Neural cell (in vitro differentiated cells): ENCODE measurements at regions not wholly inside any gene's neighbourhood (a gene's known extent, or its start where the extent isn't known, plus 50 kb on each side); places are given as distances from the start of the nearest gene placed in this dataset.

ENCODE experiments used
- H2AFZ ChIP-seq: fragments of 200-600, 300-800 bp; sonication (generic), shearing (Covaris generic); 2 replicates; pipeline ENCODE4 v1.6.0; 2014; ENCODE audit warnings: low read depth, mild to moderate bottlenecking, antibody characterized with exemption, low read length, moderate library complexity
- H3F3A ChIP-seq: fragments of 200-600 bp; shearing (Covaris generic); 2 replicates; pipeline ENCODE4 v1.6.1; 2016; ENCODE audit warnings: mild to moderate bottlenecking, moderate library complexity, mixed read lengths, antibody characterized with exemption, low read length; ENCODE audit not compliant: insufficient read depth, poor library complexity, severe bottlenecking
- H3K27ac ChIP-seq: fragments of 200-600, 300-800 bp; sonication (generic), shearing (Covaris generic); 2 replicates; pipeline ENCODE4 v1.5.1; 2014; ENCODE audit warnings: mild to moderate bottlenecking, low read length, moderate library complexity
- H3K27me3 ChIP-seq: fragments of 300-800, 200-600 bp; sonication (generic), shearing (Covaris generic); 2 replicates; pipeline ENCODE4 v1.6.0; 2014; ENCODE audit warnings: mild to moderate bottlenecking, low read depth, low read length, moderate library complexity; ENCODE audit not compliant: insufficient read depth
- H3K36me3 ChIP-seq: fragments of 300-800, 200-600 bp; sonication (generic), shearing (Covaris generic); 2 replicates; pipeline ENCODE4 v1.5.1; 2014; ENCODE audit warnings: mild to moderate bottlenecking, antibody characterized with exemption, low read length, moderate library complexity; ENCODE audit not compliant: insufficient read depth
- H3K4me2 ChIP-seq: fragments of 300-800, 200-600 bp; sonication (generic), shearing (Covaris generic); 2 replicates; pipeline ENCODE4 v1.6.0; 2014; ENCODE audit warnings: mild to moderate bottlenecking, low read length
- H3K4me3 ChIP-seq: fragments of 300-800, 200-600 bp; sonication (generic), shearing (Covaris generic); 2 replicates; pipeline ENCODE4 v1.5.1; 2014; ENCODE audit warnings: mild to moderate bottlenecking, low read length, moderate library complexity
- H3K79me2 ChIP-seq: fragments of 200-600 bp; shearing (Covaris generic); replicated peaks from 2 replicates; pipeline ENCODE4 v1.6.0; 2014; ENCODE audit warnings: mild to moderate bottlenecking, low read length, moderate library complexity; ENCODE audit not compliant: insufficient read depth
- H3K9ac ChIP-seq: fragments of 300-800, 200-600 bp; sonication (generic), shearing (Covaris generic); 2 replicates; pipeline ENCODE4 v1.6.1; 2016; ENCODE audit warnings: mild to moderate bottlenecking, low read length, mixed read lengths
- H3K9me2 ChIP-seq: fragments of 200-600 bp; shearing (Covaris generic); 2 replicates; pipeline ENCODE4 v1.6.1; 2016; ENCODE audit warnings: mild to moderate bottlenecking, low read length, mixed read lengths; ENCODE audit not compliant: insufficient read depth
- H3K9me3 ChIP-seq: fragments of 200-600, 300-800 bp; sonication (generic), shearing (Covaris generic); 2 replicates; pipeline ENCODE4 v1.6.1; 2016; ENCODE audit warnings: mild to moderate bottlenecking, mixed run types, low read length, moderate library complexity, mixed read lengths
- H4K20me1 ChIP-seq: fragments of 200-600 bp; shearing (Covaris generic); 2 replicates; pipeline ENCODE4 v1.6.1; 2016; ENCODE audit warnings: mild to moderate bottlenecking, mixed run types; ENCODE audit not compliant: insufficient read depth
- EP300 ChIP-seq: fragments of 450-650 bp; conservative IDR thresholded peaks from 2 replicates; pipeline ENCODE4 v1.6.1; 2014; ENCODE audit warnings: antibody characterized with exemption, mild to moderate bottlenecking, moderate library complexity; ENCODE audit not compliant: poor library complexity, severe bottlenecking
- EZH2 ChIP-seq: fragments of 200-600, 300-800 bp; shearing (Covaris generic), sonication (generic); IDR thresholded peaks from 2 replicates; pipeline ENCODE4 v1.6.1; 2014; ENCODE audit warnings: antibody characterized with exemption, low read length, borderline replicate concordance, mild to moderate bottlenecking; ENCODE audit not compliant: insufficient read depth, poor library complexity, severe bottlenecking
- MXI1 ChIP-seq: fragments of 450-650 bp; conservative IDR thresholded peaks from 2 replicates; pipeline ENCODE4 v1.6.1; 2014; ENCODE audit warnings: antibody characterized with exemption, mild to moderate bottlenecking; ENCODE audit not compliant: poor library complexity, severe bottlenecking
- POLR2AphosphoS5 ChIP-seq: IDR thresholded peaks from 2 replicates; pipeline ENCODE4 v1.6.1; 2012
- RAD21 ChIP-seq: fragments of 450-650 bp; conservative IDR thresholded peaks from 2 replicates; pipeline ENCODE4 v1.6.1; 2014; ENCODE audit warnings: antibody characterized with exemption, mild to moderate bottlenecking, moderate library complexity
- SMC3 ChIP-seq: fragments of 450-650 bp; conservative IDR thresholded peaks from 2 replicates; pipeline ENCODE4 v1.6.1; 2014; ENCODE audit warnings: antibody characterized with exemption, mild to moderate bottlenecking, moderate library complexity; ENCODE audit not compliant: poor library complexity
- TAF1 ChIP-seq: IDR thresholded peaks from 2 replicates; pipeline ENCODE4 v1.6.1; 2012; ENCODE audit warnings: low read depth
- TF ChIP-seq, protein P1 (sequence below): IDR thresholded peaks from 2 replicates; pipeline ENCODE4 v1.6.1; 2012; ENCODE audit warnings: borderline replicate concordance
- TF ChIP-seq, protein P2 (sequence below): fragments of 450-650 bp; IDR thresholded peaks from 2 replicates; pipeline ENCODE4 v1.5.1; 2014; ENCODE audit warnings: antibody characterized with exemption, mild to moderate bottlenecking, moderate library complexity; ENCODE audit not compliant: poor library complexity, severe bottlenecking

DNA sequence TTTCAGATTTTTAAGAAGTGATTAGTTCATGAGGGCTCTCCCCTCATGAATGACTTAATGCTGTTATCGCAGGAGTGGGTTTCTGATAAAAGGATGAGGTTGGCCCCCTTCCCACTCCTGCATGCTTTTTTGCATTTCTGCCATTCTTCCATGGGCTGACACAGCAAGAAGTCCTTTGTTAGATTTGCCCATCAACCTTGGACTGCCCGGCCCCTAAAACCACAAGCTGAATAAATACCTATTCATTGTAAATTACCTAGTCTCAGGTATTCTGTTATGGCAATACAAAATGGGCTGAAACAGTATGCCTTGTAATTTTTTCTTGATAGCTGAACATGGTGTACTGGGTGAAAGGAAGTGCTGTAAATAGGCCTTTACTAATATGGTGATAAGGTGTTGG, 72.7 kb upstream of the DPH5 start:
- TF ChIP-seq EZH2 (no peak), POLR2AphosphoS5 (no peak), MXI1 (no peak), EP300 (no peak), RAD21 (no peak), TAF1 (no peak), SMC3 (no peak)
- TF ChIP-seq, protein P1, sequence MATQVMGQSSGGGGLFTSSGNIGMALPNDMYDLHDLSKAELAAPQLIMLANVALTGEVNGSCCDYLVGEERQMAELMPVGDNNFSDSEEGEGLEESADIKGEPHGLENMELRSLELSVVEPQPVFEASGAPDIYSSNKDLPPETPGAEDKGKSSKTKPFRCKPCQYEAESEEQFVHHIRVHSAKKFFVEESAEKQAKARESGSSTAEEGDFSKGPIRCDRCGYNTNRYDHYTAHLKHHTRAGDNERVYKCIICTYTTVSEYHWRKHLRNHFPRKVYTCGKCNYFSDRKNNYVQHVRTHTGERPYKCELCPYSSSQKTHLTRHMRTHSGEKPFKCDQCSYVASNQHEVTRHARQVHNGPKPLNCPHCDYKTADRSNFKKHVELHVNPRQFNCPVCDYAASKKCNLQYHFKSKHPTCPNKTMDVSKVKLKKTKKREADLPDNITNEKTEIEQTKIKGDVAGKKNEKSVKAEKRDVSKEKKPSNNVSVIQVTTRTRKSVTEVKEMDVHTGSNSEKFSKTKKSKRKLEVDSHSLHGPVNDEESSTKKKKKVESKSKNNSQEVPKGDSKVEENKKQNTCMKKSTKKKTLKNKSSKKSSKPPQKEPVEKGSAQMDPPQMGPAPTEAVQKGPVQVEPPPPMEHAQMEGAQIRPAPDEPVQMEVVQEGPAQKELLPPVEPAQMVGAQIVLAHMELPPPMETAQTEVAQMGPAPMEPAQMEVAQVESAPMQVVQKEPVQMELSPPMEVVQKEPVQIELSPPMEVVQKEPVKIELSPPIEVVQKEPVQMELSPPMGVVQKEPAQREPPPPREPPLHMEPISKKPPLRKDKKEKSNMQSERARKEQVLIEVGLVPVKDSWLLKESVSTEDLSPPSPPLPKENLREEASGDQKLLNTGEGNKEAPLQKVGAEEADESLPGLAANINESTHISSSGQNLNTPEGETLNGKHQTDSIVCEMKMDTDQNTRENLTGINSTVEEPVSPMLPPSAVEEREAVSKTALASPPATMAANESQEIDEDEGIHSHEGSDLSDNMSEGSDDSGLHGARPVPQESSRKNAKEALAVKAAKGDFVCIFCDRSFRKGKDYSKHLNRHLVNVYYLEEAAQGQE: no peak
- TF ChIP-seq, protein P2, sequence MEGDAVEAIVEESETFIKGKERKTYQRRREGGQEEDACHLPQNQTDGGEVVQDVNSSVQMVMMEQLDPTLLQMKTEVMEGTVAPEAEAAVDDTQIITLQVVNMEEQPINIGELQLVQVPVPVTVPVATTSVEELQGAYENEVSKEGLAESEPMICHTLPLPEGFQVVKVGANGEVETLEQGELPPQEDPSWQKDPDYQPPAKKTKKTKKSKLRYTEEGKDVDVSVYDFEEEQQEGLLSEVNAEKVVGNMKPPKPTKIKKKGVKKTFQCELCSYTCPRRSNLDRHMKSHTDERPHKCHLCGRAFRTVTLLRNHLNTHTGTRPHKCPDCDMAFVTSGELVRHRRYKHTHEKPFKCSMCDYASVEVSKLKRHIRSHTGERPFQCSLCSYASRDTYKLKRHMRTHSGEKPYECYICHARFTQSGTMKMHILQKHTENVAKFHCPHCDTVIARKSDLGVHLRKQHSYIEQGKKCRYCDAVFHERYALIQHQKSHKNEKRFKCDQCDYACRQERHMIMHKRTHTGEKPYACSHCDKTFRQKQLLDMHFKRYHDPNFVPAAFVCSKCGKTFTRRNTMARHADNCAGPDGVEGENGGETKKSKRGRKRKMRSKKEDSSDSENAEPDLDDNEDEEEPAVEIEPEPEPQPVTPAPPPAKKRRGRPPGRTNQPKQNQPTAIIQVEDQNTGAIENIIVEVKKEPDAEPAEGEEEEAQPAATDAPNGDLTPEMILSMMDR: no peak
- Histone ChIP-seq H3K79me2 (no peaks in the 10 kb centered on the region), H2AFZ (no peak overlapping the region)

GRCh38 chr1:101089613-101090338, 64.2 kb upstream of the DPH5 start:
- no peak overlapping the region for H3K27ac ChIP-seq
- no peaks in the 10 kb centered on the region for H3K27me3 ChIP-seq
- no peaks in the 10 kb centered on the region for H4K20me1 ChIP-seq
- no peak overlapping the region for H2AFZ ChIP-seq
- H3K36me3 ChIP-seq: no peaks in the 10 kb centered on the region
- TF ChIP-seq, protein P2: no peak
- TF ChIP-seq POLR2AphosphoS5 (no peak), EP300 (no peak), EZH2 (no peak), RAD21 (no peak), TAF1 (no peak), SMC3 (no peak), MXI1 (no peak)
- TF ChIP-seq, protein P1: no peak
- no peak overlapping the region for H3K4me3 ChIP-seq
- H3K9me3 ChIP-seq: peaks cover 2% of the 10 kb centered on the region
- H3K9ac ChIP-seq: no peak overlapping the region
- no peaks in the 10 kb centered on the region for H3K9me2 ChIP-seq
- H3K79me2 ChIP-seq: no peaks in the 10 kb centered on the region
- no peaks in the 10 kb centered on the region for H3F3A ChIP-seq
- no peak overlapping the region for H3K4me2 ChIP-seq

More for the DNA sequence above, 72.7 kb upstream of the DPH5 start:
- Histone ChIP-seq H3K9me2 (no peaks in the 10 kb centered on the region), H4K20me1 (no peaks in the 10 kb centered on the region), H3K9me3 (no peaks in the 10 kb centered on the region), H3K36me3 (no peaks in the 10 kb centered on the region), H3K4me2 (no peak overlapping the region), H3F3A (no peaks in the 10 kb centered on the region), H3K27ac (no peak overlapping the region), H3K27me3 (no peaks in the 10 kb centered on the region), H3K9ac (no peak overlapping the region), H3K4me3 (no peak overlapping the region)
